ENCODE measurements at regions not wholly inside any gene's neighbourhood (a gene's known extent, or its start where the extent isn't known, plus 50 kb on each side); places are given as distances from the start of the nearest gene placed in this dataset.
"Not testable (repeated sequence)": the region's sequence is repeated elsewhere in the genome, so short reads cannot be mapped to it uniquely, and the experiment has no call there.

DNA sequence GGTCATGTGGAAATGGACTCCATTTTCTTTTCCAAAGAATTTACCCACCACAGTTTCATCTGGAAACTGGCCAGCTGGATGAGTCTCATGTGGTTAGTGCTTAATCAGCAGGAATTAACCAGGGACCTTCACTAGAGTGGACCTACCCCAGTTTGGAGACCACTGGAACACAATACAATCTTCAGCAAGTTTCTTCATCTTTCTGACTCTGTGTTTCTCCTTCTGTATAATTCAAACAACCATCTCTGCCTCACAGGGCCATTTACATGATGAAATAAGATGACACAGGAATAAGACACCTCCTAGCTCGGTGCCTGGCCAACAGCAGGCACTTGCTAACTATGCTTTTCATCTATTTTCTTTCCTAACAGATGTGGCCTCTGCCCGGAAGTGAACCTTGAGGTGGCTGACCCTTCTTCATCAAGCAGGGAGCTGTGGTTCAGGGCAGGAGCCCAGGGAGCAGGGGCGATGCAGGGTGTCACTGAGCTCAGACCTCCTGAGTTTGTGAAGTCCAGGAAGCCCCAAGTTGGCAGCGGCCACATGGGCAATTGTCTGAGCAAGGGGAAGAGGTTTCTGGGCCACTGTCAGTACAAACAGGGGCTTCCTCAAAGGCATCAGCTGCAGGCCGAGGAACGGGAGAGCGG lies 98.8 kb downstream of the SOD2 start:
- no peak for DNase-seq

DNA sequence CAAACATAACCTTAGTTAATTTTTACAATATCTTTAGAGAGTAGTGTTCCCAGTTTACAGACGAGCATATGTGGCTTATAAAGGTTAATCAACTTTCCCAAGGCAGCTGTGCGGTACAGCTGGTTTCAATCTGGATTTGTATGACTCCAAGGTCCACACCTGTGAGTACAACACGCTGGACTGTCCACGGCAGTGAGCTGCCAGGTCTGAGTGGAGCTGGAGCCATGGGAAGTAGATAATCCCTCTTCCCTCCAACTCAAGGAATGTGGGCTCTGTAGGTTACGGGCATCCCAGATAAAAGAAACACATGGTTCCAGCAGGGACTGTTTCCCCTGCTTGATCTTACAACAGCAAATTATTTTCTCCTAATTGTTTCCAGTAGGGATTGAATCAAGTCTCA lies 102.2 kb downstream of the SOD2 start:
- DNase-seq: no peak

DNA sequence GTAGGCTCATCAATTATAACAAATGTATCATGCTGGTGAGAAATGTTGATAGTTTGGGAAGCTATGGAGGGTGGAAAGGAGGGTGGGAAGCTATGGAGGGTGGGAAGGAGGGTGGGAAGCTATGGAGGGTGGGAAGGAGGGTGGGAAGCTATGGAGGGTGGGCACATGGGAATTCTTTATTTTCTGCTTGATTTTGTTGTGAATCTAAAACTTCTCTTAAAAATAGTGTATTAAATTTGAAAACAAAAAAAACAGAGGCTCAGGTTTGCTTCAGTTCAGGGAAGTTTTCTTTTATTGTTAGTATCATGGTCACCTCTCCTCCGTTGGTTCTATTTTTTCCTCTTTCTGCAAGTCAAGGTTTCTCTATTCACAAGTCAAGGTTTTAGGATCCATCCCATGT lies 106.4 kb downstream of the SOD2 start:
- no peak for DNase-seq

GRCh38 chr6:159582736-159583135 lies 110.3 kb downstream of the SOD2 start:
- DNase-seq: no peak

GRCh38 chr6:159578629-159579028 lies 114.4 kb downstream of the SOD2 start:
- no peak for DNase-seq

- no peak for DNase-seq
Measured at GRCh38 chr6:159577564-159577963, 115.5 kb downstream of the SOD2 start.

DNA sequence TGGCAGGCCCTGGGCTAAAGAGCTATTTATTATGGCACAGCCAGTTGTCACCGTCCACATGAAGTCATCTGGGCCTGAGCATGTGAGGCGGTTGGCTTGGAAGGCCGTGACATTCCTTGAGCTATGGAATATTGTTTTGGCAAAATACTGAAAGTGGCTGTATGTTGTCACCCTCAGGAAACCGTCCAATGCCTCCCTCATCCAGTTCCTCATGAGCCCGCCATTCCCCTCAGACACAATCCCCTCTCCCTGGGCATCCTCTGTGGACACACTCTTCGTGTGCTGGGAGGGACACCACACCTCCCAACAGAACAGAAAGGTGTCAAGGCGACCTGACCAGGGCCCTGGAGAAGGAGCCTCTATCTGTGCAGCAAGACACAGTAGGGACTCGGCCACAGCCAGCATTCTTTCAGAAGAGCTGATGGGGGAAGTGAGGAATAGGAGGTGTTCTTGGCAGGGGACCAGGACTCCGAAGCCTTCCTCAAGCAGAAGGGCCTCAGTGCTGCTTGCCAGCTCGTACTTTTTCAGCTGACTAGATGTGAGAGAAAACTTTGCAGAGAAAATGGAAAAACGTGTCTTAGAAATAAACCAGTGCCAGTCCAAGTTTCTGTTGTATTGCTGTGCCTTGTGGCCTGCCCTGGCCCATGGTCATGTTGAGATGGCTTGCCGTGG lies 120.5 kb downstream of the SOD2 start:
- no peak for DNase-seq

GRCh38 chr6:159565181-159565710 lies 127.8 kb downstream of the SOD2 start:
- no peak for DNase-seq

GRCh38 chr6:159564456-159564855 lies 128.6 kb downstream of the SOD2 start:
- no peak for DNase-seq

DNA sequence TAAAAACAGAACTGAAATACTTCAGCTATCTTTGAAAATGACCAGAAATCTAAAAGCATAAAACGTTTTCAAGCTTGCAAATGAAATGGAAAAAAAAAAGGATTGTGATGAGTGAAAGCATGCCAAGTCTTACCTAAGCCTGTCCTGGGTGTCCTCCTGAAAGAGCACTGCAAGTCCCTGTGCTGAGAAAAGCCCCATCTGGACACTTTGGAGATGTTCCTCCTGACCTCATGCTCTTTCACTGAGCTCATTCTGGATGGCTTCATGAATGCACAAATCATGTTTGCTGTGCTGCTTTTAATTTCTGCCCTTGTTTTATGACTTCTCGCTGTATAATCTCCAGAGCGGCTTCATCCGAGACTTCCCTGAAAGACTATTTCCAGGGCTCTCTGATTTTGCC lies 136.0 kb downstream of the SOD2 start:
- no peak for DNase-seq

DNA sequence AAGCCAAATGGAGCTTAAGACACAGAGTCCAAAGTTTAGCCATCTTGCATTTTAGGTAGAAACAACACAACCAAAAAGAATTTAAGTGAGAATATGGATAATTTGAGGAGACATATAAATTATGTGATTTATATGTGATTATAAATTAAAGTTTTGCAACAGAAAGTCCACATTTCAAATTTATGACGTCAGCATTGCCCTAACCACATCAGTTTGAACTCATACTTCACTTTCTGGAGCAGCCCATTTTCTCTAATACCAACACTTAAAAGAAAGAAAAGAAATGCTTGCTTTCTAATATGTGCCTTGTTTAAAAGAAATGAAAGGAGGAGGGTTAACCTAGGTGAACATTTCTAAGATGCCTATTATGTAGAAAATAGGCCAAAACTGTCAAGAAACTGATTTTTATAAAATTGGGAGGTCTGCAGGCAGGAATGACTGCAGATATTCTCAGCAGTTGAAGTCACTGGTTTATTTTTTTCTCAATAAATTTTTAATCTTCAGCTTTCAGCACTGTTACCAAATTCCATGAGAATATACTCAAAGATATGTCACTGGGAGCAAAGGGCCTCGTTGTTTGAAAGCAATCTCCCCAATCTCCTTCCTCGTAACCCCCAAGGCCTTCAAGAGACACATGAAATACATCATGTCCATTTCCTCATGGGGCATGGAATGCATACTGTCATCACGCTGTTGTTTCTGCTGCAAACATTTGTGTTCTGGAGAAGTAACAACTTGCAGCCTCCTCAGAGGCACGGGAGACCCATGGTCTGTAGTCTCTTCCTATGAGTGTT lies 137.8 kb downstream of the SOD2 start:
- DNase-seq: no peak

DNA sequence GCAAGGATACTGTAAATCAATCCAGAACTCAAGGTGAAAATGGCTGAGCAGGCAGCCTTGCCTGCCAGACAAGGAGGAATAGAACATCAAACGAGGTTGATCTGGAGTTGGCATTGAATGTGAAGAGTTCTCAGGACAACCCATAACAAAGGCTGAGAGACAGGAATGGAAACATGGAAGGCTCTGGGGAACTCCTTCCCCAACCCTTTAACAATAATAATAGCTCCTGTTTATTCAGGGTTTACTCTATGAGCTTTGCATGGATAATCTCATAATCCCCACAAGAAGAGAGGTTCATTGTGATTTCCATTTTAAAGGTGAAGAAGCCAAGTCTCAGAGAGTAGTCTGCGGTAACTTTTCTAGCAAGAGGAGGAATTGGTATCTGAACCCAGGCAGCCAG lies 151.7 kb downstream of the SOD2 start:
- no peak for DNase-seq

GRCh38 chr6:159540883-159541282 lies 152.2 kb downstream of the SOD2 start:
- no peak for DNase-seq

DNA sequence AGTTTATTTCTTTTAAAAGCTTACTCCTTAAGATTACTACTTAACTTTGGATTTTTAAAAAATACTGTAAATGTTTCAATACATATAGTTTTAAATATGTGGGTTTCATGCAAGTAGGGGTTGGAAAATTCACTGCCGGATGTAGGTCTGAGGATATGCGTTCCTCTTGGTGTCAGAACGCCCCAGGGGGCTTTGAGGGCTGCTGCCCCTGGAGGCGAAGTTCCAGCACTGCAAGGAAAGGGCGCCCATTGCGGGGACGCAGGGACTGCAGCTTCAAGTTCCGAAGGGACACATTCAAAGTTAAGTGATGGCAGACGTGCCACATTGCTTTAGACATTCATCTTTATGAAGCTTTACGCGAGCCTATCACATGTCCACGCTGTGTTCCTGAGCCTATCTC lies 152.9 kb downstream of the SOD2 start:
- DNase-seq: no peak

DNA sequence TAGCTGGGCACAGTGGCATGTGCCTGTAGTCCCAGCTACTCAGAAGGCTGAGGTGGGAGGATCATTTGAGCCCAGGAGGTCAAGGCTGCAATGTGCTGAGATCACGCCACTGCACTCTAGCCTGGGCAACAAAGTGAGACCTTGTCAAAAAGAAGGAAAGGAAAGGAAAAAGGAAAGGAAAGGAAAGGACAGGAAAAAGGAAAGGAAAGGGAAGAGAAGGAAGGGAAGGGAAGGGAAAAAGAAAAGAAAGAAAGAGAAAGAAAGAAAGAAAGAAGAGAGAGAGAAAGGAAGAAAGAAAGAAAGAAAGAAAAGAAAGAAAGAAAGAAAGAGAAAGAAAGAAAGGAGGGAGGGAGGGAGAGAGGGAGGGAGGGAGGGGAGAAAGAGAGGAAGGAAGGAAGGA lies 155.0 kb downstream of the SOD2 start:
- not testable (repeated sequence) for DNase-seq

- DNase-seq: no peak
Measured at GRCh38 chr6:159535656-159536350, 157.2 kb downstream of the SOD2 start.

GRCh38 chr6:159533568-159533967 lies 159.5 kb downstream of the SOD2 start:
- DNase-seq: no peak

DNA sequence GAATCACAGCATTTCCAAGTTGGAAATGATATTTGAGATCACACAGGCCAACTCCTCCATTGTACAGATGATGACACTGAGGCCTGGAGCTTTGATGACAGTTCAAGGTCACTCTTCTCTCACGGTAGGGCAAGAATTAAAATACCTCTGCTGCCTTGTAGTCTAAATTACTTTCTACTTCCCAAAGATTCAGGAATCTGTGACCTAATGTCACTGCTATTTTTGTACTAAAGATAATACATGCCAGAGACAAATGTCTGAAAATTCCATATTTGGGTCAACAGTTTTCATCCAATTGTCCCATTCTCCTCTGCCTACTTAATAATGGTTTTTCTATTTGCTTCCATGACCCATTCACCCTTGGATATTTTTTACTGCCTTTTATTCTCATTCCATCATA lies 160.0 kb downstream of the SOD2 start:
- no peak for DNase-seq

- no peak for DNase-seq
Measured at GRCh38 chr6:159532155-159532554, 160.9 kb downstream of the SOD2 start.

DNA sequence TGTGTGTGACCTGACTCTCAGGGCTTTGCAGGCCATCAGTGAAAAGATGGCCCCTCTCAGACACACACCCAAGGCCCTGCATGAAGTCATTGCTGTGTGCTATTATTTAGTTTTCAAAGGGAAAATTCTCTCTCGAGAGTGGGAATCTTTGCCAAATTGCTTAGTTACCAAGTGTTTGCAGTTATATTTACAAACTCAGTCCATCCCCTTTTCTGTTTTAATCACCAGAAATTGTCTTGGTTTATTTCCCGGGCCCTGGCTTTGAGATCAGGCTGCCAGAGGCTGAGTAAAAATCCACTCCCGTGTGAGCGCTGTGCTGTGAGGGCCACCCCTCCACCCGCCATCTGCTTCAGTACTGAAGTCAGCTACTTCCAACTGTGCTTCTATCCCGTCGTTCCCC lies 163.1 kb downstream of the SOD2 start:
- no peak for DNase-seq

DNA sequence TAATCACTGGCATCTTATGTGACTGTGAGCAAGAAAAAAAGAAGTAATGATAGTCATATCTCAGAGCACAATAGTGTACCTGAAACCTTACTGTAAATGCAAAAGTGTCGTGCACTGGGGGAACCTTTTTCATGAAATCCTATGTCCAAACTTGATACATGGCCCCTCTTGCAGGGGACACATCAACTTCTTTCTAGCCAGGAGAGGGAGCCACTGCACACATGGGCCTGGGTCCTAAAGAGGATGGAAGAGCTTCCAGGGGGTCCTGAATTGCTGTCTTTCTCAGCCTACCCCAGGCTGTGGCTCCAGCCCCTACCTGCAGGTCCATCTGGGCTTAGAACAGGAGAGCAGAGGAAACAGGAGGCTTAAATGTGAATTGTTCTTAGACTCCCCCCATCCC lies 165.7 kb downstream of the SOD2 start:
- DNase-seq: no peak

DNA sequence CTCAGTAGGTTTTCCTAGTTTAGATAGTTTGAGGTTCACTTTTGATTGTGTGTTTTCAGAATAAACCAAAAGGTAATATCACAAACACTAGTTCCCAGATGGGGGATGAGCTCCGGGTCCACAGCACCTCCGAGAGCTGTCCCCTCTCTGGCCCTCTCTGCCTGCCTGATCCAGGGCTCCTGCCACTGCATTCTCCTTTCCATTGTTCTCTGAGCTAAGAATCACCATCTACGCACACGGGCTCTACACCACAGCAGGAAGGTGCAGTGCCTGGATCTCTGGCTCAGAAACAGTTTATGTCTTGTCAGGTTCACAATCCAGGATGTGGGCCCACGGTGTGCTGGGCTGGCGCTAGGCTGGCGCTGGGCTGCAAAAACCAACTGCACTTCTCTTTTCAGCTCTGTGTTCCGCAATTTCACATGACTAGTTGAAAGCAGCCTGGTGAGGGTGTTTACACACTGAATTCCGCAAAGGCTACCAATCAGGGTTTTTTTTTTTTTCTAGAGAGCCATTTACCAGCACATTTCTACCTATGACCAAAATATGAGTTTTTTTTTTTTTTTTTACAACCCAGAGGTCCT lies 167.5 kb downstream of the SOD2 start:
- DNase-seq: no peak

All from T-helper 2 cell (primary cell).